Endothelial cell of umbilical vein (primary cell): ENCODE measurements at regions not wholly inside any gene's neighbourhood (a gene's known extent, or its start where the extent isn't known, plus 50 kb on each side); places are given as distances from the start of the nearest gene placed in this dataset.

Source experiments
- BruUV-seq: library from RNA; stranded (reverse); fragments of 400-500 nt; replicated peaks from 2 replicates; lab custom pipeline; 2021; lab: Mats Ljungman, UMichigan
- CTCF ChIA-PET: fragments of 300-600, 350-600 bp; sonication (Branson Sonifier 250); formaldehyde crosslinking; loops from one replicate; lab custom pipeline; 2021; ENCODE audit warnings: antibody characterized with exemption, inconsistent platforms; lab: Charles Lee
- POLR2A ChIA-PET: fragments of 300-600, 350-600 bp; sonication (Branson Sonifier 250); formaldehyde crosslinking; loops from one replicate; lab custom pipeline; 2021; ENCODE audit warnings: antibody characterized with exemption, inconsistent platforms; lab: Charles Lee
- DNase-seq: peaks from one replicate; pipeline ENCODE4 v3.0.0-alpha.2; 2011; ENCODE audit warnings: low read depth, low spot score
- FAIRE-seq: peaks from 2 replicates; lab custom pipeline; 2011; peaks lifted over from hg19 to GRCh38; lab: Jason Lieb, UNC
- H2AFZ ChIP-seq: 2 replicates; pipeline ENCODE4 v1.6.0; 2012; ENCODE audit warnings: low read depth, low read length, control low read depth, inconsistent platforms
- H3K27ac ChIP-seq: 2 replicates; pipeline ENCODE4 v1.5.1; 2011; ENCODE audit warnings: low read depth, mild to moderate bottlenecking, control low read depth, low read length, moderate library complexity; ENCODE audit not compliant: insufficient read depth
- H3K27me3 ChIP-seq, 2 experiments: 2 replicates each; pipeline versions ENCODE4 v1.6.0 to v1.6.1; 2011; ENCODE audit warnings: low read length in 2 of 2, mixed read lengths in 1 of 2; ENCODE audit not compliant: control insufficient read depth in 2 of 2, insufficient read depth in 2 of 2
- H3K36me3 ChIP-seq, 2 experiments: 2 replicates in 1 of 2; 3 replicates in 1 of 2; pipeline ENCODE4 v1.5.1; 2011; ENCODE audit warnings: low read length in 2 of 2, mild to moderate bottlenecking in 1 of 2, moderate library complexity in 1 of 2; ENCODE audit not compliant: control insufficient read depth in 2 of 2, insufficient read depth in 2 of 2; ENCODE audit errors: extremely low read depth in 1 of 2
- H3K4me1 ChIP-seq: 3 replicates; pipeline ENCODE4 v1.5.1; 2011; ENCODE audit warnings: mild to moderate bottlenecking, low read length; ENCODE audit not compliant: control insufficient read depth, insufficient read depth; ENCODE audit errors: extremely low read depth
- H3K4me2 ChIP-seq: 2 replicates; pipeline ENCODE4 v1.6.1; 2011; ENCODE audit warnings: low read length, control low read depth, mixed read lengths; ENCODE audit not compliant: insufficient read depth
- H3K4me3 ChIP-seq, 3 experiments: fragments of 200-600 bp in 1 of 3; sonication (generic), shearing (Covaris generic) in 1 of 3; replicated peaks in 1 of 3; 2 replicates each; pipeline ENCODE4 v1.5.1; 2011 to 2016; ENCODE audit warnings: control low read depth in 3 of 3, low read length in 3 of 3, mild to moderate bottlenecking in 2 of 3, inconsistent platforms in 1 of 3, low read depth in 1 of 3, moderate library complexity in 1 of 3; ENCODE audit not compliant: insufficient read depth in 1 of 3
- H3K79me2 ChIP-seq: 2 replicates; pipeline ENCODE4 v1.6.0; 2012; ENCODE audit warnings: low read length, inconsistent platforms; ENCODE audit not compliant: control insufficient read depth, insufficient read depth
- H3K9ac ChIP-seq: replicated peaks from 2 replicates; pipeline ENCODE3; 2011; ENCODE audit warnings: low read length, control low read depth; ENCODE audit not compliant: insufficient read depth; ENCODE audit errors: extremely low read depth
- H3K9me1 ChIP-seq: replicated peaks from 3 replicates; pipeline ENCODE4 v1.6.0; 2011; ENCODE audit warnings: mild to moderate bottlenecking, low read length; ENCODE audit not compliant: control insufficient read depth, insufficient read depth; ENCODE audit errors: extremely low read depth
- H3K9me3 ChIP-seq: replicated peaks from 2 replicates; pipeline ENCODE4 v1.5.1; 2012; ENCODE audit warnings: low read length, inconsistent platforms; ENCODE audit not compliant: control insufficient read depth, insufficient read depth
- H4K20me1 ChIP-seq: replicated peaks from 2 replicates; pipeline ENCODE3; 2011; ENCODE audit warnings: mild to moderate bottlenecking, low read length; ENCODE audit not compliant: control insufficient read depth, insufficient read depth; ENCODE audit errors: extremely low read depth
- CTCF ChIP-seq, 2 donors: IDR thresholded peaks; 1 replicate in 1 of 2; 2 replicates in 1 of 2; pipeline ENCODE4 v1.5.1; 2011; ENCODE audit warnings: low read length in 2 of 2, mild to moderate bottlenecking in 2 of 2, moderate library complexity in 2 of 2, control low read depth in 1 of 2, inconsistent platforms in 1 of 2, low read depth in 1 of 2; ENCODE audit not compliant: insufficient read depth in 1 of 2; ENCODE audit errors: extremely low read depth in 1 of 2
- EZH2 ChIP-seq: IDR thresholded peaks from 2 replicates; pipeline ENCODE4 v1.6.1; 2012; ENCODE audit warnings: borderline replicate concordance, low read depth, mild to moderate bottlenecking, moderate library complexity, low read length, inconsistent platforms; ENCODE audit not compliant: severe bottlenecking
- FOS ChIP-seq: IDR thresholded peaks from 2 replicates; pipeline ENCODE4 v1.6.1; 2011; ENCODE audit warnings: mild to moderate bottlenecking, low read length, moderate library complexity, borderline replicate concordance; ENCODE audit not compliant: insufficient read depth
- GATA2 ChIP-seq: IDR thresholded peaks from 2 replicates; pipeline ENCODE4 v1.7.0; 2011; ENCODE audit warnings: low read depth, mild to moderate bottlenecking, moderate library complexity, mixed read lengths, low read length; ENCODE audit not compliant: insufficient read length, insufficient read depth
- JUN ChIP-seq: IDR thresholded peaks from 2 replicates; pipeline ENCODE4 v1.6.1; 2011; ENCODE audit warnings: borderline replicate concordance, low read depth; ENCODE audit not compliant: insufficient read length, insufficient read depth
- MAX ChIP-seq: IDR thresholded peaks from 2 replicates; pipeline ENCODE4 v1.6.1; 2011; ENCODE audit not compliant: insufficient read depth, insufficient read length
- MYC ChIP-seq: IDR thresholded peaks from one replicate; pipeline ENCODE4 v1.6.1; 2011; ENCODE audit warnings: mild to moderate bottlenecking, low read depth, low read length
- POLR2A ChIP-seq: IDR thresholded peaks from 2 replicates; pipeline ENCODE4 v1.6.1; 2012; ENCODE audit warnings: low read depth, mild to moderate bottlenecking, control low read depth, low read length
- POLR2AphosphoS5 ChIP-seq: IDR thresholded peaks from 2 replicates; pipeline ENCODE4 v1.6.1; 2012; ENCODE audit warnings: low read depth, mild to moderate bottlenecking, control low read depth, low read length, moderate library complexity; ENCODE audit not compliant: insufficient read depth
- dilution Hi-C: fragments of 300-500 bp; cut with MboI; formaldehyde crosslinking; loops from one replicate; pipeline ENCODE4 v1.15.0; 2019; ENCODE audit warnings: low sequenced_read_pairs; ENCODE audit not compliant: extremely low pct_ligation_motif_present
- intact Hi-C: fragments of 100-400 bp; cut with micrococcal nuclease; formaldehyde crosslinking; loops from one replicate; pipeline ENCODE4 v1.10.0; 2022

- ChIA-PET CTCF (no interaction called here), POLR2A (no interaction called here)
- peaks cover 2% of the 10 kb centered on the region for H3K9me3 ChIP-seq
- no peak overlapping the region for H3K4me3 ChIP-seq
- H3K27ac ChIP-seq: no peak overlapping the region
- H3K4me2 ChIP-seq: no peak overlapping the region
- intact Hi-C loops (no loop called here), dilution Hi-C loops (no loop called here)
- no peaks in the 10 kb centered on the region for H3K27me3 ChIP-seq
- FAIRE-seq (no peak), DNase-seq (no peak)
- H3K36me3 ChIP-seq: no peaks in the 10 kb centered on the region
- H3K79me2 ChIP-seq: no peaks in the 10 kb centered on the region
- H3K9ac ChIP-seq: no peak overlapping the region
- no peaks in the 10 kb centered on the region for H3K9me1 ChIP-seq
- H2AFZ ChIP-seq: no peak overlapping the region
- BruUV-seq: no TSS peak
- no peaks in the 10 kb centered on the region for H3K4me1 ChIP-seq
- TF ChIP-seq EZH2 (no peak), JUN (no peak), MYC (no peak), GATA2 (no peak), MAX (no peak), POLR2A (no peak), POLR2AphosphoS5 (no peak), CTCF (IDR thresholded peaks at IDR 0.05; ENCODE audit: extremely low read depth in 1 of 2, insufficient read depth in 1 of 2, low read depth in 1 of 2, low read length in 2 of 2) (no peak), FOS (no peak)
- H4K20me1 ChIP-seq: no peaks in the 10 kb centered on the region
These were observed 1061.4 kb downstream of the TSN start for GRCh38 chr2:122816803-122817202.
